Adipocyte (in vitro differentiated cells): ENCODE measurements at regions not wholly inside any gene's neighbourhood (a gene's known extent, or its start where the extent isn't known, plus 50 kb on each side); places are given as distances from the start of the nearest gene placed in this dataset.

Experiments
- DNase-seq: peaks from one replicate; pipeline ENCODE4 v3.0.0-alpha.2; 2015; ENCODE audit warnings: low read depth
- H3K27me3 ChIP-seq: replicated peaks from 2 replicates; pipeline ENCODE4 v1.7.0; 2013; ENCODE audit warnings: mild to moderate bottlenecking, low read length, moderate library complexity; ENCODE audit not compliant: control insufficient read depth, insufficient read depth
- H3K36me3 ChIP-seq: 2 replicates; pipeline ENCODE4 v1.7.0; 2013; ENCODE audit warnings: low read length, mild to moderate bottlenecking, moderate library complexity; ENCODE audit not compliant: control insufficient read depth, insufficient read depth, severe bottlenecking
- H3K4me1 ChIP-seq: 2 replicates; pipeline ENCODE4 v1.7.0; 2013; ENCODE audit warnings: mild to moderate bottlenecking, low read length, moderate library complexity; ENCODE audit not compliant: control insufficient read depth, insufficient read depth
- H3K4me3 ChIP-seq: 2 replicates; pipeline ENCODE4 v1.7.0; 2013; ENCODE audit warnings: mild to moderate bottlenecking, low read length, moderate library complexity
- H3K9ac ChIP-seq: 2 replicates; pipeline ENCODE4 v1.7.0; 2013; ENCODE audit warnings: mild to moderate bottlenecking, low read length, moderate library complexity
- H3K9me3 ChIP-seq: 2 replicates; pipeline ENCODE4 v1.7.0; 2013; ENCODE audit warnings: mild to moderate bottlenecking, low read length, moderate library complexity; ENCODE audit not compliant: control insufficient read depth

DNA sequence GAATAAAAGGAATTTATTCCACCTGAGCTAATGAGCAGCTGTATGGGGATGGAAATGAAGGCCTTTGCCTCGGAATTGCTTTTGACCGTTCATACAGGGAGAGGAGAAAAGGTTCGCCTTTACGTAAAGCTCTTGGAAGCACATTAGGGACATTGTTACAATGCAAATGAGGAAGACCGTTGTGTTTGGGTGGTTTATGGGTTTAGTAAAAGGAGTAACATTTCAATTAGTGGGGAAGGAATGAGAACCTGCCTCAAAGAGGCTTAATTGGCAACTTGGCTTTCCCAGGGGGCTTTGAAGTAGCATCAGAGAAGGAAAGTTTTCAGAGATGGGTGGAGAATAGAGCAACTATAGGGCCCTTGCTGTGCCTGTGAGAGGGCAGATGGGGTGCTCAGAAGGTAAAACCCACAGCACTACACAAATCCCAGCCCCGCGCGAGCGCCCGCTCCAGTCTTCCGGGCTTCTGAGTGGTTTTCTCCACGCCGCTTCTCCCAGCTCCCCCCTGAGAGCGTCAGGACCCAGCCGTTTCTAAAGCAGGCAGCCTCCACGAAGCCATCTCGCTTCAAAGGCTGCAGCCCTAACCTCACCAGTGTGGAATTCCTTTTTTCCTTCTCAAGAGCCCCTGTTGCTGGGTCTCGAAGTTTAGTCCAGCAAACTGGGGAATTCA, 192.0 kb upstream of the HES1 start:
- no peaks in the 10 kb centered on the region for H3K4me1 ChIP-seq

GRCh38 chr3:193944518-193944884, 191.4 kb upstream of the HES1 start:
- Histone ChIP-seq H3K9ac (no peak overlapping the region), H3K9me3 (peaks cover 3% of the 10 kb centered on the region), H3K27me3 (peaks cover 63% of the 10 kb centered on the region), H3K4me3 (no peak overlapping the region), H3K36me3 (no peaks in the 10 kb centered on the region), H3K4me1 (no peaks in the 10 kb centered on the region)
- DNase-seq: no peak

More for the DNA sequence above, 192.0 kb upstream of the HES1 start:
- DNase-seq: no peak
- H3K4me3 ChIP-seq: no peak overlapping the region
- peaks cover 3% of the 10 kb centered on the region for H3K9me3 ChIP-seq
- no peak overlapping the region for H3K9ac ChIP-seq
- H3K27me3 ChIP-seq: peaks cover 65% of the 10 kb centered on the region
- H3K36me3 ChIP-seq: no peaks in the 10 kb centered on the region

DNA sequence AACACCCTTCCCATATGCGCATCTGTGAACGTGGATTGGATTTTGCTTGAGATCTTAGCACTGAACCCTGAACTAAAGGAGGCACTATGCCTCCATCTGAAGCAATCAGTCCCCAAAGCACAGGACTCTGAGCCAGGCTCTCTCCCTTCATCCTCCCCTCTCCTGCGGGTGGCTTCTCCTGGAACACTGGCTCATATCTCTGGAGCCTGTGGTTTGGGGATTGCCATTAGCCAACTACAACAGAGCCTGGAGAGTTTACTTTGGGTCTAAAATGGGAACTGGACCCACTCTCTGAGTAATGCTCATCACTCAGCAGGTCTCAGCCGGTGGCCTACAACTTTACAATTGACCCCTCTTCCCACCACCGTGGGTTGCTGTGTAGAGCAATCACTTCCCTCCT, 190.8 kb upstream of the HES1 start:
- Histone ChIP-seq H3K4me1 (no peaks in the 10 kb centered on the region), H3K9ac (no peak overlapping the region)

DNA sequence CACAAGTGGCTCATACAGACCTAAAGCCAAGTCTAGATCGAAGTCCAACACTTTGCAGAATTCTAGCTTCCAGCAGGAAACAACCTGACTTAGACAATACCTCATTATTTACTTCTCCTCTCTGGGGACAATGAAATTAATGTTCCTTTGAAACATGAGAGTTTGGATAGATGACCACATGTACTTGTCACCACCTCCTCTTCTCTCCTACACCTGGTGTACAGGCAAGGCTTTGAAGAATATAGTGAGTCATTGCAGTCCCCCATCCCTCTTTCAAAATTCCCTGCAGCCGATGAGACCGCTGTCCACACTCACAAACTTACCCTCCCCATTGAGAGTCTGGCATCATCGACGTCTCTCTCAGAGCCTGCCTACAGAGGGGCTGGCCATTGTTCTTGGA, 189.0 kb upstream of the HES1 start:
- Histone ChIP-seq H3K27me3 (peaks cover 74% of the 10 kb centered on the region), H3K4me3 (no peak overlapping the region), H3K9me3 (peaks cover 6% of the 10 kb centered on the region), H3K36me3 (no peaks in the 10 kb centered on the region), H3K9ac (no peak overlapping the region), H3K4me1 (no peaks in the 10 kb centered on the region)
- no peak for DNase-seq

More for the DNA sequence above, 190.8 kb upstream of the HES1 start:
- DNase-seq: no peak
- peaks cover 3% of the 10 kb centered on the region for H3K9me3 ChIP-seq
- H3K27me3 ChIP-seq: peaks cover 62% of the 10 kb centered on the region
- no peak overlapping the region for H3K4me3 ChIP-seq
- H3K36me3 ChIP-seq: no peaks in the 10 kb centered on the region

GRCh38 chr3:193947596-193947995, 188.4 kb upstream of the HES1 start:
- peaks cover 73% of the 10 kb centered on the region for H3K27me3 ChIP-seq
- H3K4me1 ChIP-seq: no peaks in the 10 kb centered on the region
- DNase-seq: no peak
- no peak overlapping the region for H3K9ac ChIP-seq
- peaks cover 7% of the 10 kb centered on the region for H3K9me3 ChIP-seq
- H3K36me3 ChIP-seq: no peaks in the 10 kb centered on the region
- no peak overlapping the region for H3K4me3 ChIP-seq

DNA sequence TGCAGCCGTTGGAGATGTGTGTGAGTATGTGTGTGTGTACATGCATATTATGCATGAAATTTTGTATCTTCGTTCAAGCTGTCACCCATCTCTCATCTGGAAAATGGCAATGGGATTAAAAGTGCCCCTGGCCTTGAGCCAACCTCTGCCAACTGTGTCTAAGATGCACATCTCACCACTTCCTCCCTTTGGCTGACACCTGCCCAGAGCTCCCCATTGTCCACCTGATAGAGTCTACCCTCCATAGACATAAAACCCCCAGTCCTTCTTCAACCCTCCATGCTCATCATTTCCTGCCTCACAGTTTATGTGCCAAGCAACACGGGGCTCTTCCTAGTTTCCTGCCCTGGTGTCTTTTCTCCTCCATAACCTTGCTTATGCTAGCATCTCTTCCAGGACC, 187.5 kb upstream of the HES1 start:
- no peak for DNase-seq
- Histone ChIP-seq H3K27me3 (peaks cover 68% of the 10 kb centered on the region), H3K9me3 (peaks cover 12% of the 10 kb centered on the region), H3K36me3 (no peaks in the 10 kb centered on the region), H3K9ac (no peak overlapping the region), H3K4me3 (no peak overlapping the region), H3K4me1 (no peaks in the 10 kb centered on the region)

GRCh38 chr3:193951859-193952258, 184.1 kb upstream of the HES1 start:
- Histone ChIP-seq H3K4me1 (no peaks in the 10 kb centered on the region), H3K36me3 (no peaks in the 10 kb centered on the region), H3K9ac (no peak overlapping the region), H3K4me3 (no peak overlapping the region), H3K27me3 (peaks cover 40% of the 10 kb centered on the region), H3K9me3 (peaks cover 34% of the 10 kb centered on the region)
- no peak for DNase-seq

DNA sequence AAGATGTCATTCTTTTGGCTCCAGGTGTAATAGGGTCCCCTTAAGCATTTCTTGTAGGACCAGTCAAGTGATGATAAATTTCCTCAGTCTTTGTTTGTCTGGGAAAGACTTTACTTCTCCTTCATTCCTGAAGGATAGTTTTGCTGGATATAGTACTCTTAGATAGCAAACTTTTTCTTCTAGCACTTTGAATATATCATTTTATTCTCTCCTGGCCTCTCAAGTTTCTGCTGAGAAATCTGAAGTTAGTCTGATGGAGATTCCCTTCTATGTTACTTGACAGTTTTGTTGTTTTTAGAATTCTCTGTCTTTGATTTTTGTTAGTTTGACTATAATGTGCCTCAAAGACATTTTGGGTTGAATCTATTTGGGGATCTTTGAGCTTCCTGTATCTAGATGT, 181.2 kb upstream of the HES1 start:
- Histone ChIP-seq H3K9me3 (peaks cover 36% of the 10 kb centered on the region), H3K9ac (no peak overlapping the region), H3K4me3 (no peak overlapping the region), H3K27me3 (peaks cover 39% of the 10 kb centered on the region), H3K36me3 (no peaks in the 10 kb centered on the region), H3K4me1 (no peaks in the 10 kb centered on the region)
- no peak for DNase-seq

DNA sequence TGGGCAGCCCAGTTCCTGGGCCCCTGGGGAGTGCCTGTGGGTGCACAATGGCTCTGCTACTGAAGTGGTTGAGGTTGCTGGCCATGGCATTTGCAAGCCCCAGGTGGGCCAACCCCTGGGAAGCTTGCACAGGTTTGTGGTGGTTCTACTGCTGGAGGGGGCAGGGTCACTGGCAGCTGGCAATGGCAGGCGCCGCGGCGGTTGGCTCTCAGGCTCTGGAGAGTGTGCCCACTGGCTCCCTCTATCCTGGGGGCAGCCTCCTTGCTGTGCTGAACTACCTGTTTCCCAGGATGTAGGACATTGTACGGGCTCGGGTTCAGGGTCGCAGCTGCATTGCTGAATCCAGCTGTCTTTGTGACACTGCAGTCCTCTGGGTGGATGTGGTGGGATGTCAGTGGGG, 180.2 kb upstream of the HES1 start:
- H3K27me3 ChIP-seq: peaks cover 41% of the 10 kb centered on the region

DNA sequence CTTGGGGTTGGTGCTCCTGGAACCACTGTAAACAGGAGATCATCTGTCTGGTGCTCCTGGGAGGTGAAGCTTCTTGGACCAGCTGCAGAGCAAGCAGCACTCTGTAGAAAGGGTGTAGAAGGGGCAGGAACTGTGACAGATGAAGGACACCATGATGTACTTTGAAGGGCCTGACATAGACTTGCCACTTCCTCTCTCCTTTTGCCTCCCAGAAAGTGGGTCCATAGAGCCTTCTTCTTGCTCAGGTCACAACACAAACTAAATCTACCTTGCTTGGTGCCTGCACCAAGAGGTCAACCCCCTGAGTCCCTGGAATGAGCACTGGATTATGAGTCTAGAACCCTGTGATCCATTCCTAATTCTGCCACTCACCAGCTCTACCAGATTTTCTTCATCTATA, 176.1 kb upstream of the HES1 start:
- DNase-seq: no peak
- Histone ChIP-seq H3K27me3 (peaks cover 64% of the 10 kb centered on the region), H3K9ac (no peak overlapping the region), H3K4me3 (no peak overlapping the region), H3K36me3 (no peaks in the 10 kb centered on the region), H3K4me1 (no peaks in the 10 kb centered on the region), H3K9me3 (peaks cover 14% of the 10 kb centered on the region)

More for the DNA sequence above, 180.2 kb upstream of the HES1 start:
- Histone ChIP-seq H3K9me3 (peaks cover 36% of the 10 kb centered on the region), H3K4me1 (no peaks in the 10 kb centered on the region), H3K9ac (no peak overlapping the region), H3K4me3 (no peak overlapping the region), H3K36me3 (no peaks in the 10 kb centered on the region)
- no peak for DNase-seq

- peaks cover 72% of the 10 kb centered on the region for H3K27me3 ChIP-seq
- no peak for DNase-seq
- no peak overlapping the region for H3K9ac ChIP-seq
- H3K9me3 ChIP-seq: peaks cover 7% of the 10 kb centered on the region
- H3K36me3 ChIP-seq: no peaks in the 10 kb centered on the region
- H3K4me3 ChIP-seq: no peak overlapping the region
- no peaks in the 10 kb centered on the region for H3K4me1 ChIP-seq
Observed at GRCh38 chr3:193960487-193961274, 175.3 kb upstream of the HES1 start.
